GM12878 (cell line): ENCODE measurements at regions not wholly inside any gene's neighbourhood (a gene's known extent, or its start where the extent isn't known, plus 50 kb on each side); places are given as distances from the start of the nearest gene placed in this dataset.

Experiments used
- ATAC-seq: fragments of 200-7000 bp; cut with Tn5 transposase; 3 replicates; pipeline ENCODE4 v1.9.1; 2020; ENCODE audit warnings: mild to moderate bottlenecking, moderate library complexity
- BruUV-seq: library from RNA; stranded (reverse); fragments of 400-500 nt; replicated peaks from 2 replicates; lab custom pipeline; 2021; lab: Mats Ljungman, UMichigan
- CTCF ChIA-PET: fragments of 300-600 bp; sonication (Branson Sonifier 250); formaldehyde crosslinking; extraction: SDS; loops from one replicate; lab custom pipeline; 2021; ENCODE audit warnings: inconsistent platforms; lab: Yijun Ruan, JAX
- POLR2A ChIA-PET: fragments of 350-600 bp; formaldehyde crosslinking; extraction: SDS; loops from one replicate; lab custom pipeline; 2021; ENCODE audit warnings: inconsistent platforms; lab: Charles Lee
- RAD21 ChIA-PET: fragments of 300-600 bp; sonication (Branson Sonifier 250); formaldehyde crosslinking; loops from one replicate; lab custom pipeline; 2023; ENCODE audit warnings: antibody characterized with exemption; ENCODE audit not compliant: unreplicated experiment; lab: Charles Lee
- SMC1A ChIA-PET: fragments of 300-600 bp; sonication (Branson Sonifier 250); formaldehyde crosslinking; loops from one replicate; lab custom pipeline; 2023; ENCODE audit not compliant: unreplicated experiment, uncharacterized antibody; lab: Charles Lee
- DNase-seq: peaks from one replicate; pipeline ENCODE4 v3.0.0-alpha.2; 2011; ENCODE audit warnings: low read depth, low spot score
- FAIRE-seq: peaks from 3 replicates; lab custom pipeline; 2011; peaks lifted over from hg19 to GRCh38; lab: Jason Lieb, UNC
- H2AFZ ChIP-seq: 2 replicates; pipeline ENCODE4 v1.6.0; 2011; ENCODE audit warnings: low read depth, low read length, control low read depth; ENCODE audit not compliant: control insufficient read depth
- H3K27ac ChIP-seq: 2 replicates; pipeline ENCODE4 v1.5.1; 2011; ENCODE audit warnings: control low read depth; ENCODE audit not compliant: control insufficient read depth, insufficient read depth
- H3K27me3 ChIP-seq, 2 experiments: replicated peaks in 1 of 2; 2 replicates each; pipeline versions ENCODE4 v1.6.0 to v1.6.1; 2011; ENCODE audit warnings: low read length in 1 of 2; ENCODE audit not compliant: control insufficient read depth in 2 of 2, insufficient read depth in 2 of 2
- H3K36me3 ChIP-seq, 2 experiments: 2 replicates each; pipeline ENCODE4 v1.5.1; 2011; ENCODE audit warnings: low read length in 1 of 2; ENCODE audit not compliant: control insufficient read depth in 2 of 2, insufficient read depth in 2 of 2
- H3K4me1 ChIP-seq: 2 replicates; pipeline ENCODE4 v1.6.1; 2011; ENCODE audit warnings: mild to moderate bottlenecking, low read length, moderate library complexity, mixed read lengths; ENCODE audit not compliant: control insufficient read depth, insufficient read depth
- H3K4me2 ChIP-seq: 2 replicates; pipeline ENCODE4 v1.6.0; 2011; ENCODE audit warnings: control low read depth; ENCODE audit not compliant: control insufficient read depth, insufficient read depth
- H3K4me3 ChIP-seq: fragments of 200-600 bp; sonication (generic); 2 replicates; pipeline ENCODE4 v1.5.1; 2016
- H3K79me2 ChIP-seq: 2 replicates; pipeline ENCODE4 v1.6.0; 2011; ENCODE audit warnings: low read length; ENCODE audit not compliant: control insufficient read depth, insufficient read depth
- H3K9ac ChIP-seq: 2 replicates; pipeline ENCODE4 v1.8.0; 2011; ENCODE audit warnings: low read length, control low read depth, mixed read lengths; ENCODE audit not compliant: control insufficient read depth, insufficient read depth
- H3K9me3 ChIP-seq: replicated peaks from 3 replicates; pipeline ENCODE4 v1.5.1; 2011; ENCODE audit warnings: mild to moderate bottlenecking, low read length; ENCODE audit not compliant: control insufficient read depth, insufficient read depth
- H4K20me1 ChIP-seq: 2 replicates; pipeline ENCODE4 v1.6.0; 2011; ENCODE audit not compliant: control insufficient read depth, insufficient read depth
- CEBPB ChIP-seq, 2 experiments: fragments of 150-350 bp in 1 of 2; IDR thresholded peaks; 2 replicates each; pipeline ENCODE4 v1.6.1; 2012 to 2014; ENCODE audit warnings: low read depth in 2 of 2, low read length in 2 of 2, borderline replicate concordance in 1 of 2, inconsistent platforms in 1 of 2
- ETV6 ChIP-seq, 2 experiments: fragments of 450-650 bp in 1 of 2; IDR thresholded peaks in 1 of 2; conservative IDR thresholded peaks in 1 of 2; 2 replicates each; pipeline ENCODE4 v1.6.1; 2014; ENCODE audit warnings: antibody characterized with exemption in 1 of 2, borderline replicate concordance in 1 of 2, low read depth in 1 of 2, mild to moderate bottlenecking in 1 of 2, moderate library complexity in 1 of 2
- HDGF ChIP-seq: fragments of 450-650 bp; IDR thresholded peaks from 2 replicates; pipeline ENCODE4 v1.6.1; 2016; ENCODE audit warnings: antibody characterized with exemption
- MEF2A ChIP-seq: IDR thresholded peaks from 2 replicates; pipeline ENCODE4 v1.6.1; 2011; ENCODE audit warnings: low read depth, mild to moderate bottlenecking, low read length, moderate library complexity; ENCODE audit not compliant: insufficient read depth
- MTA2 ChIP-seq: fragments of 450-650 bp; IDR thresholded peaks from 2 replicates; pipeline ENCODE4 v1.6.1; 2016; ENCODE audit warnings: low read depth, mild to moderate bottlenecking, moderate library complexity
- NFXL1 ChIP-seq: fragments of 450-650 bp; IDR thresholded peaks from 2 replicates; pipeline ENCODE4 v1.6.1; 2017; ENCODE audit warnings: antibody characterized with exemption, mild to moderate bottlenecking, borderline replicate concordance
- RAD21 ChIP-seq: IDR thresholded peaks from 2 replicates; pipeline ENCODE4 v1.6.1; 2011; ENCODE audit warnings: mild to moderate bottlenecking, low read depth, low read length, moderate library complexity; ENCODE audit not compliant: insufficient read depth
- RB1 ChIP-seq: fragments of 450-650 bp; formaldehyde crosslinking; IDR thresholded peaks from 2 replicates; pipeline ENCODE4 v1.6.1; 2017; ENCODE audit warnings: mild to moderate bottlenecking, borderline replicate concordance
- SKIL ChIP-seq: fragments of 450-650 bp; IDR thresholded peaks from 2 replicates; pipeline ENCODE4 v1.6.1; 2017; ENCODE audit warnings: mild to moderate bottlenecking, low read depth, inconsistent platforms; ENCODE audit not compliant: poor library complexity, severe bottlenecking
- SRF ChIP-seq, 2 experiments: IDR thresholded peaks; 2 replicates each; pipeline ENCODE4 v1.6.1; 2011; ENCODE audit warnings: low read depth in 2 of 2, low read length in 2 of 2, mild to moderate bottlenecking in 1 of 2, moderate library complexity in 1 of 2
- TCF12 ChIP-seq: IDR thresholded peaks from 2 replicates; pipeline ENCODE4 v1.6.1; 2011; ENCODE audit warnings: low read depth, mild to moderate bottlenecking, low read length
- ZBTB40 ChIP-seq: fragments of 450-650 bp; IDR thresholded peaks from 2 replicates; pipeline ENCODE4 v1.6.1; 2016; ENCODE audit warnings: mild to moderate bottlenecking, moderate library complexity, borderline replicate concordance
- ZZZ3 ChIP-seq: IDR thresholded peaks from 2 replicates; pipeline ENCODE4 v1.6.1; 2011; ENCODE audit warnings: low read depth; ENCODE audit not compliant: control insufficient read depth, insufficient read length
- WGBS: methylation state at CpG from one replicate; pipeline ENCODE4 v1.1.6; 2016; ENCODE audit warnings: low lambda C conversion rate; ENCODE audit not compliant: insufficient replicate concordance, insufficient coverage; ENCODE audit errors: missing lambda C conversion rate; 5-methylcytosine and 5-hydroxymethylcytosine counted together
- in situ Hi-C: fragments of 300-500 bp; cut with MboI; formaldehyde crosslinking; loops from 9 replicates; pipeline ENCODE4 v1.14.3; 2018; ENCODE audit warnings: mixed read lengths
- intact Hi-C: fragments of 100-400 bp; cut with micrococcal nuclease; formaldehyde crosslinking; loops from one replicate; pipeline ENCODE4 v1.14.2; 2022; ENCODE audit not compliant: unreplicated experiment
- TF ChIP-seq, protein P1 (sequence below): IDR thresholded peaks from 2 replicates; pipeline ENCODE4 v1.6.1; 2012; ENCODE audit warnings: low read depth, low read length, improper control_type of control experiment
- TF ChIP-seq, protein P2 (sequence below): fragments of 150-350 bp; IDR thresholded peaks from 2 replicates; pipeline ENCODE4 v1.6.1; 2014; ENCODE audit warnings: mild to moderate bottlenecking, low read depth, low read length

DNA sequence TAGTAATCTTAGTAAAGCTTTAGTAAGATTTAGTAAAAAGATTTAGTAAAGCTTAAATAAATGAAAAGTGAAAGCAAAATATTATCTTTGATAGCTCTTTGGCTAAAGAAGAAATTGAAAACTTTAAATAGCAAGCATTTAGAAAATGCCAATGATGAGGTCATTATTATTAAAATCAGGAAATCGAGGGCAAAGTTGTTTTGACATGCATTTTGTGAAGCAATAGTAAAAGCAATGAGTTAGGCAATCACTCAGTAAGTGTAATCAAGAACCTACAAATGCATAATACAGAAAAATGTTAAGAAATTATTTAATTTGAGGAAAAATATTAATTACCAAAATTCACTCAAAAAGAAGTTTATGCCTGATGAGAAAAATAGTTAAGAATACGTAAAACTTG, 280.3 kb upstream of the MME start:
- ATAC-seq (no peak), DNase-seq (no peak), FAIRE-seq (no peak)
- TF ChIP-seq SRF (IDR thresholded peaks at IDR 0.05; ENCODE audit: low read depth in 2 of 2, low read length in 2 of 2) (no peak), SKIL (no peak), ZBTB40 (no peak), CEBPB (IDR thresholded peaks at IDR 0.05; ENCODE audit: borderline replicate concordance in 1 of 2, low read depth in 2 of 2, low read length in 2 of 2) (no peak), ZZZ3 (no peak), NFXL1 (no peak), MTA2 (no peak), RAD21 (no peak), ETV6 (conservative IDR thresholded peaks at IDR 0.05 in 1 of 2, IDR thresholded peaks at IDR 0.05 in 1 of 2; ENCODE audit: borderline replicate concordance in 1 of 2, low read depth in 1 of 2) (no peak), HDGF (no peak), TCF12 (no peak), RB1 (no peak), MEF2A (no peak)
- TF ChIP-seq, protein P1, sequence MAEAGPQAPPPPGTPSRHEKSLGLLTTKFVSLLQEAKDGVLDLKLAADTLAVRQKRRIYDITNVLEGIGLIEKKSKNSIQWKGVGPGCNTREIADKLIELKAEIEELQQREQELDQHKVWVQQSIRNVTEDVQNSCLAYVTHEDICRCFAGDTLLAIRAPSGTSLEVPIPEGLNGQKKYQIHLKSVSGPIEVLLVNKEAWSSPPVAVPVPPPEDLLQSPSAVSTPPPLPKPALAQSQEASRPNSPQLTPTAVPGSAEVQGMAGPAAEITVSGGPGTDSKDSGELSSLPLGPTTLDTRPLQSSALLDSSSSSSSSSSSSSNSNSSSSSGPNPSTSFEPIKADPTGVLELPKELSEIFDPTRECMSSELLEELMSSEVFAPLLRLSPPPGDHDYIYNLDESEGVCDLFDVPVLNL: no peak
- TF ChIP-seq, protein P2, sequence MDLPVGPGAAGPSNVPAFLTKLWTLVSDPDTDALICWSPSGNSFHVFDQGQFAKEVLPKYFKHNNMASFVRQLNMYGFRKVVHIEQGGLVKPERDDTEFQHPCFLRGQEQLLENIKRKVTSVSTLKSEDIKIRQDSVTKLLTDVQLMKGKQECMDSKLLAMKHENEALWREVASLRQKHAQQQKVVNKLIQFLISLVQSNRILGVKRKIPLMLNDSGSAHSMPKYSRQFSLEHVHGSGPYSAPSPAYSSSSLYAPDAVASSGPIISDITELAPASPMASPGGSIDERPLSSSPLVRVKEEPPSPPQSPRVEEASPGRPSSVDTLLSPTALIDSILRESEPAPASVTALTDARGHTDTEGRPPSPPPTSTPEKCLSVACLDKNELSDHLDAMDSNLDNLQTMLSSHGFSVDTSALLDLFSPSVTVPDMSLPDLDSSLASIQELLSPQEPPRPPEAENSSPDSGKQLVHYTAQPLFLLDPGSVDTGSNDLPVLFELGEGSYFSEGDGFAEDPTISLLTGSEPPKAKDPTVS: no peak
- no peak overlapping the region for H3K27ac ChIP-seq
- H3K4me3 ChIP-seq: no peak overlapping the region
- no peaks in the 10 kb centered on the region for H3K36me3 ChIP-seq
- no peaks in the 10 kb centered on the region for H3K9me3 ChIP-seq
- H3K27me3 ChIP-seq: no peaks in the 10 kb centered on the region
- no peak overlapping the region for H3K9ac ChIP-seq
- no peaks in the 10 kb centered on the region for H3K4me1 ChIP-seq
- CTCF ChIA-PET: no interaction called here
- in situ Hi-C loops: no loop called here
- SMC1A ChIA-PET: interaction anchor here (1.0 kb wide), 1 partner anchor 24 kb away, joined by 3 read pairs; no protein-coding TSS in a partner anchor
- H2AFZ ChIP-seq: no peak overlapping the region
- 3% methylated on average over 2 of the region's 2 CpGs for WGBS
- RAD21 ChIA-PET: no interaction called here
- no peak overlapping the region for H3K4me2 ChIP-seq
- POLR2A ChIA-PET: no interaction called here
- BruUV-seq: no TSS peak
- H3K79me2 ChIP-seq: no peaks in the 10 kb centered on the region
- intact Hi-C loops: no loop called here
- no peaks in the 10 kb centered on the region for H4K20me1 ChIP-seq
